ENCODE measurements at regions not wholly inside any gene's neighbourhood (a gene's known extent, or its start where the extent isn't known, plus 50 kb on each side); places are given as distances from the start of the nearest gene placed in this dataset.

DNA sequence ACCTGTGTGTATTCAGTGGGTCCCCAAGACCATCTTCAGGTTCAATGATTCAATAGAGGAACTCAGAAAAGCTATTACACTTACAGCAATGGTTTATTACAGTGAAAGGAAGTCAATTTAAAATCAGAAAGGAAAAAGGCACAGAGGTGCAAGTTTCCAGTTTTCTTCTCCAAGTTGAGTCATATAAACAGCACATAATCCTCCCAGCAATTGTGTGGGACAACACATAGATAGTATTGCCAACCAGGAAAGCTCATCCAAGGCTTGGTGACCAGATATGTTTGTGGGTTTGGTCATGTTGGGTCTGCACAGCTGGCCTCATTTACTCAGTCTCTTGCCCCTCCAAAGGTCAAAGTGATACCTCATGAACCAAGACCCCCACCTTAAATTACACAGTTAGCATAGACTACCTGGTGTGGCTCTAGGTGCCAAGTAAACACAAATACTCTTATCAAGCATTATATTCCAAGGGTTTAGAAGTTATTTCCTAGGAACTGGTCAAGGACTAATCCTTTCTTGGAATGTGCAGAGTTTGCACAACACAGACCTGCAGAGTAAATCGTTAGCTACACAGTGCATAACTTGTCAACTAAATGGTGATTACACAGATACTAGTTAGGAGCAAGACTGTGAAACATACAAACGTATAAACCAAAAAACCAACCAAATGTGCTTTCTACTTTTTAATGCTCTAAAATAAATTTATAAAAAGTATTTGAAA lies 777.3 kb downstream of the PCDH18 start:
- no peak for DNase-seq (ENCODE audit: low read depth in 2 of 2)

DNA sequence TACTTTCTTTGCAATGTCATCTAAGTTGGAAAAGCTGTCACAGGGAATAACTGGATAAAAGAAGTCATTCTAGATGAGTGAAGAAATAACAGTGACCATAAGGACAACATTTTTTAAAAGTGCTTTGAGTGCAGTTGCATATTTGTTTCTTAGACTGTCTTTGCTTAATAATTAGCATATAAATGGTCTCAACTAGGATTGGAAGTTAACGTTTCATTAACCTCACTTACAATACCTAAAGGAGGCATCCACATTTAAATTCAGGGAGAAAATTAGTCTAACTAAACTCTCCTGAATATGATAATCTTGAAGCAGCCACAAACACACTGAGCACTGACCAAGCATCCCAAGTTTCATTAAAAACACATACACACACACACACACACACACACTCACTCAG lies 780.7 kb downstream of the PCDH18 start:
- DNase-seq (ENCODE audit: low read depth in 2 of 2) = no peak

DNA sequence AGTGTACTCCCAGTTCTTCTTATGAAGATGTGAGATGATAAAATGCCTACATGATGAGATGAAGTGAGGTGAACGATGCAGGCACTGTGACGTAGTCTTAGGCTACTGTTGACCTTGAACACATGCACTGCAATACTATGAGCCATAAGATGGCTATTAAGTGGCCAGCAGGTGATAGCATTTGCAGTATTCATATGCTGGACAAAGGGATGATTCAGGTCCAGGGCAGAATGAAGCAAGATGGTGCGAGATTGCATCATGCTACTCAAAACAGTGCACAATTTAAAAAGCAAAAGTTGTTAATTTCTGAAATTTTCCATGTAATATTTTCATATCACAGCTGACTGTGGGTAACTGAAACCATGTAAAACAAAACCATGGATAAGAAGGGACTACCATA lies 781.4 kb downstream of the PCDH18 start:
- DNase-seq (ENCODE audit: low read depth in 2 of 2) = no peak

DNA sequence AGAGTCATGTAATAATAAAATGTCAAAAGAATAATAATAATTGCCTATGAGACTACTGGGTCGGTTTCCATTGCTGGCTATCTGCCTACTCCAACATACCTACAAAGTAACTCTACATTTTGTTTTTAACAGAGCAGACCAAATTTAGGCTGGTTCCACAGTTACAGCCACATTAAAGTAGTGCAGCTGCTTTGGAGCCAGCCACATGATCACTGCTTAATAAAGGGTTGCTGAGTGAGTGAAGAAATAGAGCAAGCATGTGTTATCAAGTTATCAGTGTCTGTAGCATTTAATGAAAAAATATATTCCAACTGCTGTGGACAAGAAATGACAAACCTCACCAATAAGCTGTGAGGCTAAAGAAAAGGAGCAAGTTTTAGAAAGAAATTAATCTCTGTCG lies 782.3 kb downstream of the PCDH18 start:
- no peak for DNase-seq (ENCODE audit: low read depth in 2 of 2)

DNA sequence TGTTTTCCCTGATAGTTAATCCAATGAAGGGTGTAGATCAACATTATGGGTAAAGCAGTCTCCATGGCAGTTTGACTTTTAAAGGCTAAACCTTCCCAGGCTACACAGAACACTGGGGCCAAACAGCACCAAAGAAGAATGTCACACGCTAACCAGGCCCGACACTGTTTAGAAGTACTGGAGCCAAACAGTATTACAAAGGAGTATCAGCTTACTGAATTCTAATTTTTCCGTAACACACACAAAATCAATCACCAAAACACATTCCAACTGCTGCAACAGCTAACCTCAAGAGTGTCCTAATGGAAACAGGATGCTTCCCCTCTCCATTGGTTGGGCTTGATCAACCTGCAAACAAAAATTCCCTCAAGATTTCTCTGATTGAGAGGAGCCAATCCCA lies 783.5 kb downstream of the PCDH18 start:
- DNase-seq (ENCODE audit: low read depth in 2 of 2) = no peak

DNA sequence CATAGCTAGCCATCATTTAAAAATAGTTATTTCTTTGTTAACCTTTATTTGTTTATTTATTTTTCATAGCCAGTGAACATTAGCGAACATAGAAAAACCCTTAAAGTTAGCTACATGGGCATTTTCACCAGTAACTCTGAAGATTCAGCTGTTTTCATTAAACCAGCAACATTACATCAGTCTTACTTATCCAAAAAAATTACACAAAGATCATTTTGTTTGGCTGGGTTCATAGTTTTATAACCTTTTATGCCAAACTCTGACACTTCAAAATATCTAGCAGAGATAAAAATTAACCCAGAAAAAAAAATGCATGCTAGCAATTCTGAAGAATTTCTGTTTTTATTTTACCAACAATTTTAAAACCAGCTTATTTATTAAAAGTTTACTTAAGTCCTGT lies 784.1 kb downstream of the PCDH18 start:
- DNase-seq (ENCODE audit: low read depth in 2 of 2) = no peak

DNA sequence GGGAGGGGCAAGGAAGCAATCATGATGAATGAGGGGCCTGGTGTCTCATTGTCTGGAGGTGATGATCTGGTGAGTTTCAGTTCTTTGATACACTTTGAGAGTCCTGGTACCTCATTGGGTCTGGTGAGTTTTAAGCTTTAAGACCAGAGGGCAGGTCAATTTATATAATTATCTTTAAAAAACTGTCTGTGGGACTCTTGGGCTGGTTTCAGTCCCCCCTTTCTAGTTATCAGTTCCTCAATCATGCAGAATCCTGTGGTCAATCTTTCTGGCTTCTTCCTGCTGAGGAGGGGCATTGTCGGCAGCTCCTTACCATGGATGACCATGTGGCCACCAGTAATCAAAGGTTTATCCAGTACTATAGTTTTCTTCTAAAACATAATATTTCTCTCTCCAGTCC lies 789.1 kb downstream of the PCDH18 start:
- DNase-seq (ENCODE audit: low read depth in 2 of 2) = no peak

DNA sequence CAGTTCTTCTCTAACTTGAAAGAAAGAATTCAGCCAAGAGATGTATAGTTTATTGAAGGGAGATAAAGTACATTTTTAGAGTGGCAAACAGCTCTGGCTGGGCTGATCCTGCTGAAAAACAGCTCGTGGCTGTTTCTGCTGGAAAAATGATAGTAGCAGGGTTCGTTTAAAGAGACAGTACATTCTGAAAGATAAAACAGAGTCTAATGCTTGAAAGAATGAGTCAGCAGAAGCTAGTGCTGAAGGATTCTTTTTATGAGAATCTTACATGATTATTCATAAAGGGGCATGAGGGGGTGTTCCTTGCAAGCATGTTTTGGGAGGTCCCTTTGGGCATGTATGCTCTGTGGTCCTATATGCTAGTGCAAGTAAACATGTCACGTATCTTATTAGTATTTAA lies 790.0 kb downstream of the PCDH18 start:
- DNase-seq (ENCODE audit: low read depth in 2 of 2) = no peak

DNA sequence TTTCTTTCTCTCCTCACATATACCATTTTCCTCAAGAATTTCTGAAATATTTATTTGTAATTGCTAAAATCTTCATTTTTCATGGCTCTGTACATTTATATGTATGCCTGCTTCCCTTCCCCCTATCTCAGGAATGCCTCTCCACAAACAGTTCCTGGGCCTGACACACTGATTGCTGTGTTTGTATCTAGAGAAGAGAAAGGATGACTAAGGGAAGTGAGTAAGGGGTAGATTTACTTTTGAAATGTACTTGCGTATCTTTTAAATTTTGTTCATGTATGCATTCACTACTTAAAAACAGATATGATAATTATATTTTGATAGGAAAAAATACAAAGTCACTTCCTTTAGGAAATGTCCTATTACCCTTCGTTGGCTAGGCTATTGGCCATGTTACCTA lies 790.8 kb downstream of the PCDH18 start:
- DNase-seq (ENCODE audit: low read depth in 2 of 2) = no peak

DNA sequence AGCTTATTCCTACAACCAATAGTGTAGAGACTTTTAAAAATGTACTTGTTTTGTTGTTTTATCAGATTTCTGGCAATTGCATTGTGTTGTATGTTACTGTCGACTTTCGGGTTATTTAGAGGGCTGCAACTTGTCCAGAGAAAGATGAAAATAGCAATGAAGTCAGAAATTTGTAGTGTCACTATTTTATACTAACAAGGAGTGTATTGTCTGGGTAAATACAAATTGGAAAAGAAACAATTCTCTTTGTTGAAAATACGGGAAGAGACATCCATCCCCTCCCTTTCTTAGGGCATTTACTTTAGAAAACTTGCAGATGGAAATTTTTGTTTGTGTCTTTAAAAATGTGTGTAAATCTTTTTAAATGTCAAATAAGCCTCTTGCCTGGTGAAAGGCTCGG lies 792.0 kb downstream of the PCDH18 start:
- DNase-seq (ENCODE audit: low read depth in 2 of 2) = no peak

DNA sequence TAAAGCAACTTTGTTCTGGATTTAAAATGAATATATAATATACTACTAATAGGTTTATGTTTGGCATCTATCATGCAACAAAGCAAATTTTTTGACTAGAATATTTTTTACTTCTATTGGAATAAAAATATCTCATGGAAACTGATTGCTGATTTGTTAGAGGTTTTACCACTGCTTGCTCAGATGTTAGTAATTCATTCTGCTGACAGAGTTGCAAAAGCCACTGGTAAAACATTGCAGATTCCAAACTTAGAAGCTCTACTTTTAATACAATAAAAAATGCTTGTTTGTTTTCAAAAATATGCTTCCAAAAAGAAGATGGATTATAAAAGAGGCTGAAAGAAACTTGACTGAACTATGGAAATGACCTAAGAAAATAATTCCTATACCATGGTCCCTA lies 795.2 kb downstream of the PCDH18 start:
- no peak for DNase-seq (ENCODE audit: low read depth in 2 of 2)

DNA sequence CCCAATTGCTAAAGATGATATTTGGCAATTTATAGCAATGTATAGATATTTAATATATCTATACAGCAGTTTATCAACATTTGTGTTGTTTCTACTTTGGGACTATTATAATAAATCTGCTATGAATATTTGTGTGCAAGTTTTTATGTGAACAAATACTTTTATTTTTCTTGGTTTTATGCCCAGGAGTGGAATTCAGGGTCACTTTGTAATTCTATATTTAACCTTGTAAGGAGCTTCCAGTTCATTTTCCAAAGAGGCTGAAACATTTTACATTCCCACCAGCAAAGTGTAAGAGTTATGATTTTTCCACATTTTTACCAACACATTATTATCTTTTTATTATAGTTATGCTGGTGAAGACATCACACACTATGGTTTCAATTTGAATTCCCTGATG lies 801.3 kb downstream of the PCDH18 start:
- DNase-seq (ENCODE audit: low read depth in 2 of 2) = no peak

DNA sequence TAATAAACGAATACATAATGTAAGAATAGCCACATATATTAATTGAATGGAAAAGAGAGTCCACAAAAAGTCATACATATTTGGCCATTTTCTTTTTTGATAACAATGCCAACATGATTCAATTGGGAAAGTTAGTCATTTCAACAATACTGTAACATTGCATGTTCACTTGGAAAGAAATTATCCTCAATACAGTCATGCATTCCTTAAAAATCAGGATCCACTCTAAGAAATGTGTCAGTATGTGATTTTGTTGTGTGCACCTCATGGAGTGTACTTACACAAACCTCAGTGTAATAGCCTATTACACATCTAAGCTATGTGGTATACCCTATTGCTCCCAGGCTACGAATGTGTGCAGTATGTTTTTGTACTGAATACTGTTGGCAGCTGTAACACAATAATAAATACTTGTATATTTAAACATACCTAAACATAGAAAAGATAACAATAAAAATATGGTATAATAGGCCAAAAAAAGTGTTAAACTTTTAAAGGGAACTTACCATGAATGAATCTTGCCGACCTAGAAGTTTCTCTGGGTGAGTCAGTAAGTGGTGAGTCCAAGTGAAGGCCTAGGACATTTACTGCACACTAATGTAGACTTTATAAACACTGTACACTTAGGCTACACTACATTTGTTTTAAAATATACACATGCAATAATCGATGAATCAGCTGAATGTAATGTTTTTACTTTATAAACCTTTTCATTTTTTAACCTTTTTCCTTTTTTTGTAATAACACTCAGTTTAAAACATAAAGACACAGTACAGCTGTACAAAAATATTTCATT lies 806.8 kb downstream of the PCDH18 start:
- DNase-seq (ENCODE audit: low read depth in 2 of 2) = no peak

DNA sequence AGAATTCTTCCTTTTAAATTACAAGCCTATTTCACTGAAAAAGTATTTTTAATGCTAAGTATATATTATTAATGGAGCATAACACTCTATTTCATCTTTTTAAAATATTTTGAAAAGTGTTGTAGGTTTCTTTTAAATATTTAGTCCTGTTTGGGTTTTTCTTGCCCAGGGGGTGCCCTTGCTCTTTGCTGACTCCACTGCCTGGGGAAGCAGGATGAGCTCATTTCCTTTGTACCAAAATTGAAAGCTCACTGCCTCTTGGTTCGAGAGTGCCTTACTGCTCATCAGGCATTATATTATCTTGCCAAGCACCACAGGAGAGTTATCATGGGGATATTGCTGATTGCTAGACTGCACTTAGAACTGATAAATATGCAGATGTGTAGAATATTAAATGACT lies 819.2 kb downstream of the PCDH18 start:
- no peak for DNase-seq (ENCODE audit: low read depth in 2 of 2)

DNA sequence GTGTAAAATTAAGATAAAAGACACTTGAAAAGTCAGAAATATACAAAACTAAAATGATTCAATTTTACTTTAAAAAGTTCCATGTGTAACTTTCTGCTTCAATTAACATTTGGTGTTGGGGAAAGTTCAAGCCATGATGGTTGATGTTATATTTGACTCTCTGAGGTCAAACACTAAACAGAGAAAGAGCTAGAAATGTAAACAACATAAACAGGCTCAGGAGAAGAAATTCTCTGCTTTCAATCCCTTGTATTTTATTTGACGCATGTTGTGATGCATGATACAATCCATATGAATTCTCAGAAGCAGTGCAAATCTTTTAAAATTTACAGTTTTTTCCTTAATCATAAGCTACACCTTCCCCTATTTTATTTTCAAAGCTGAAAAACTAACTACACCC lies 822.4 kb downstream of the PCDH18 start:
- DNase-seq (ENCODE audit: low read depth in 2 of 2) = no peak

DNA sequence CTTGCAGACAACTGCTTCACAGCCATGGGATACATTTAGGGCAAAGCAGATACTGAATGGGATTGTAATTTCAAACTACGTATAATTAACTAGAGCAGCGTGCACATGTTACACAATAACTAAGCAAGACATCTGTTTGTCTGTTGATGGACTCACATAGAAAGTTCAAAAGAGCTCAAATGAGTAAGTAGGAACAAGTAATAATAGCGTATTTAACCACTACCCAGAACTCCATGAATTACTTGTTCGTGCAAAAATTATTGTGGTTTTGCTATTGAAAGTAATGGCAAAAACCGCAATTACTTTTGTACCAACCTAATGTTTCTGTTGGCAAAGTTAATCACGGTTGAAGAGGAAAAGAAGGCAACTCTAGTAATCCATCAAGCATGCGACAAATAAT lies 825.4 kb downstream of the PCDH18 start:
- DNase-seq (ENCODE audit: low read depth in 2 of 2) = no peak

DNA sequence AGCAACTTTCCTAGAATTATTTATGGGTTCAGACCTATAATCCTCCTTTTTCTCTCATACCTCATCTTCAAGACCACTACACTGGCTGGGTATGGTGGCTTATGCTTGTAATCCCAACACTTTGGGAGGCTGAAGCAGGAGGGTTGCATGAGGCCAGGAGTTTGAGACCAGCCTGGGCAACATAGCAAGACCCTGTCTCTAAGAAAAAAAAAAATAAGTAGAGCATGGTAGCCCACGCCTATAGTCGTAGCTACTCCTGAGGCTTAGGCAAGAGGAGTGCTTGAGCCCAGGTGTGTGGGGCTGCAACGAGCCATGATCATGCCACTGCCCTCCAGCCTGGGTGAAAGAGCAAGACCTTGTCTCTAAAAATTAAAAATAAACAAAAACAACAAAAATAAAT lies 832.4 kb downstream of the PCDH18 start:
- DNase-seq (ENCODE audit: low read depth in 2 of 2) = no peak

DNA sequence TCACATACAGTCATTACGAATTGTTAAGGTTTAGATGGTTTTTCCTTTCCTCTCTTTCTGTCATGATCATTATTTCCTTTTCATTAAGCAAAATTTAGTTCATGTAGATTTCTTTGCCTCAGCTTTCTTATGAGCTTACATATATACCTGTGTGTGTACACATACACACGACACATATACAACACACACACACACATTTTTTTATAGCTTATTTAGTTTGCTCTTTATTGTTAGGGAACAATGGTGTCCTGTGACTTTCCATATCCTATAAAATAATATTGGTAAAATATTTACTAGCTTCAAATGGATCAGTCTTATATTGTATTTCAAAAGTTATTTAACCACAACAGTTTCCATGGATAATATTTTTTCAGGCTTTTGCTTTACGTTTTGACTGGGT lies 840.7 kb downstream of the PCDH18 start:
- no peak for DNase-seq (ENCODE audit: low read depth in 2 of 2)

DNA sequence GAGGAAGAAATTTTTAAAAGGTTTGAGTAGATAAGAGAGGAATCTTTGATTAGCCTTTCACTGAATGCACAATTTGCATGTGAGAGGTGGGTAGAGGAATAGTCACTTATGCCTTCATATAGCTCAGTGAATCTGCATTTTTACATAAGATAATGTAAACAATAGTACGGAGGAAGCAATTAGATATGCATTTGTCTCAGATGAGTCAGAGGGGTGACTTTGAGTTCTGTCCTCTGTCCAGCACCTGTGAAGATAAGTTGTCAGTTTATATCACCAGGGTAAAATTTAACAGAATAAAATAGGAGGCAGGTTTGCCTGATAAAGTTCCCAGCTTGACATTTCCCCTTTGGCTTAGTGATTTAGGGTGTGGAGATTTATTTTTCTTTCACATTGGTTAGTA lies 841.9 kb downstream of the PCDH18 start:
- no peak for DNase-seq (ENCODE audit: low read depth in 2 of 2)

DNA sequence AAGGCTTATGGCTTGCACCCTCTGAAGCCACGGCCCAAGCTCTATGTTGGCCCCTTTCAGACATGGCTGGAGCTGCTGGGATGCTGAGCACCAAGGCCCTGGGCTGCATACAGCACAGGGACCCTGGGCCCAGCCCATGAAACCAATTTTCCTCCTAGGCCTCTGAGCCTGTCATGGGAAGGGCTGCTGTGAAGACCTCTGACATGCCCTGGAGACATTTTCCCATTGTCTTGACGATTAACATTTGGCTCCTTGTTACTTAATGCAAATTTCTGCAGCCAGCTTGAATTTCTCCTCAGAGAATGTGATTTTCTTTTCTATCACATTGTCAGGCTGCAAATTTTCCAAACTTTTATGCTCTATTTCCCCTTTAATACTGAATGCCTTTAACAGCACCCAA lies 844.7 kb downstream of the PCDH18 start:
- no peak for DNase-seq (ENCODE audit: low read depth in 2 of 2)

DNA sequence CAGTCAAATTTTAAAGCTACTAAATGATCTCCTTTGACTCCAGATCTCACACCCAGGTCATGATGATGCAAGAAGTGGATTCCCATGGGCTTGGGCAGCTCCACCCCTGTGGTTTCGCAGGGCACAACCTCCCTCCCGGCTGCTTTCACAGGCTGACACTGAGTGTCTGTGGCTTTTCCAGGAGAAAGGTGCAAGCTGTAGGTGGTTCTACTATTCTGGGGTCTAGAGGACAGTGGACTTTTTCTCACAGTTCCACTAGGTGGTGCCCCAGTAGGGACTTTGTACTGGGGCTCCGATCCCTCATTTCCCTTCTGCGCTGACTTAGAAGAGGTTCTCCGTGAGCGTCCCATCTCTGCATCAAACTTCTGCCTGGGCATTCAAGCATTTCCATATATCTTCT lies 845.2 kb downstream of the PCDH18 start:
- no peak for DNase-seq (ENCODE audit: low read depth in 2 of 2)

DNA sequence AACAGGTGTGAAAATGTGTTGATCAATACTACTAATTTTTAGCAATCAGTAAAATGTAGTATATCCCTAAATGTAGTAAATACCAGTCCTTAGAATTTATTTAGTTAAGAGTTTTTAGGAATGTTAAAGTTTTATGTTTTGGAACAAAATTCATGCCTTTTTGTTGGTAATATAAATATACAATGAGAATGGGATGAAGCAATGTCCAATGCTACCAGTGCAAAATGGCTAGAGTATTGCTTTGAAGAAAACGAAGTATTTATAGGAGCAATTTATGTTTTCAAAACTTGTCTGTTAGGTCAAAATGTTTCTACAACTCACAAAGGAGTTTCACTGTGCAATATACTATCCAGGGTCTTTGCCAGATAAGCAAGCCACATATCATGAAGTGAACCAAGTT lies 851.5 kb downstream of the PCDH18 start:
- DNase-seq (ENCODE audit: low read depth in 2 of 2) = no peak

DNA sequence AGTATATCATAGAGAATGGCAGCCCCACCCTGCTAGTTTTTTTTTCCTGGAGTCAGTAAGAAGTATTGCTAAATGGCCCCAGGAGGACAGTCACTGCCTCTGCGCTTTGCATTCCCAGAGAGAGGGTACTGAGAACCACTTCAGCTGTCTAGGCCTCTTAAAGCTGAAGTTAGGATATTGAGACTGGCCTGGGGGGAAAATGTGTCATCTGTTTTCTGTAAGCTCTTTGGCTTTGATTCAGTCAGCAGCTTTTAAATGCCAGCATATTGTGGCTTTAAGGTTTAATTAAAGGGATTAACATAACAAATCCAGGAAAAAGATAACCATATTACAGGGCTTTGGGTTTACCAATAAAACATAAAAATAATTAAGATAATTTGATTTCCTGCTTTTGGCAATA lies 852.0 kb downstream of the PCDH18 start:
- no peak for DNase-seq (ENCODE audit: low read depth in 2 of 2)

DNA sequence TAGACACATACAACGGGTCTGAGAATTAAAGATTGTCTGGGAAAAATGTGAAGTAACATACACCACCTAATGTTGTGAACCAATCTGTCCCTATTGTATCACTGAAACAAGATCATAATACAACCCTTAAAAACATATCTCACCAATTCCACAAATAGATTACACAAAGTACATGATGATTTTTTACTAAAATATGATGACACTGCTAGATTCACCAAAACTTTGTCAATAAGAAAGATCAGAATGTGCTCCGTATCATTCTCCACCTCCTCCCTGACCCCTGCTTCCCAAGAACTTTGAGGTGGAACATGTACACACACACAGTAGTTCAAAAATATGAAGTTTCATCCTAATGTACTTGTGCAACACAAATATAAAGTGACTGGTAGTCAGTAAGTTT lies 862.0 kb downstream of the PCDH18 start:
- no peak for DNase-seq (ENCODE audit: low read depth in 2 of 2)

Measured in stimulated activated CD4-positive, alpha-beta T cell treated with anti-CD3 and anti-CD28 coated beads, Interleukin-15, amount 100 ng/mL, for 48 hours (primary cell).